DND-41 (cell line): ENCODE measurements at regions not wholly inside any gene's neighbourhood (a gene's known extent, or its start where the extent isn't known, plus 50 kb on each side); places are given as distances from the start of the nearest gene placed in this dataset.

ENCODE experiments used
- EZH2 ChIP-seq: IDR thresholded peaks from 3 replicates; pipeline ENCODE4 v1.6.1; 2012; ENCODE audit warnings: borderline replicate concordance, low read depth, mild to moderate bottlenecking, moderate library complexity, low read length, inconsistent platforms; ENCODE audit not compliant: severe bottlenecking
- TF ChIP-seq, protein P1 (sequence below): IDR thresholded peaks from 2 replicates; pipeline ENCODE4 v1.5.1; 2012; ENCODE audit warnings: borderline replicate concordance, low read length, moderate library complexity, mild to moderate bottlenecking; ENCODE audit not compliant: poor library complexity, severe bottlenecking; ENCODE audit errors: extremely low read depth

DNA sequence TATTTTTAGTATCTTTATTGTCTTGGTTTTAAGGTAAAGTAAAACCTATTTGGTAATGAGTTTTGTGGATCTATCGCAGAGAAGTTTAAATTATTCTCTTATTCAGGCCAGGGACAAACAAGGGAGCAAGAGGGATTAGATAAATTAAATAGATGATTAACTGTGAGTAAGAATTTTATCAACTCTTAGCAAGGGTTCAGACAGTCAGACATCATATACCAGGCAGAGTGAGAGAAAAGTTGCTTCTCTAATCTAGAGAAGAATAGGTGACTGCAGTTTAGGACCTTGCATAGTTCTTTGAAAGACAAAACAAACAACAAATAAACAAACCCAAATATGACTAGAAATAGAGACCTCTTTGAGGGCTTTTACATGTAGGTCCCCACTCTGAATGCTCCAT, 840.2 kb upstream of the GOT2 start:
- TF ChIP-seq, protein P1, sequence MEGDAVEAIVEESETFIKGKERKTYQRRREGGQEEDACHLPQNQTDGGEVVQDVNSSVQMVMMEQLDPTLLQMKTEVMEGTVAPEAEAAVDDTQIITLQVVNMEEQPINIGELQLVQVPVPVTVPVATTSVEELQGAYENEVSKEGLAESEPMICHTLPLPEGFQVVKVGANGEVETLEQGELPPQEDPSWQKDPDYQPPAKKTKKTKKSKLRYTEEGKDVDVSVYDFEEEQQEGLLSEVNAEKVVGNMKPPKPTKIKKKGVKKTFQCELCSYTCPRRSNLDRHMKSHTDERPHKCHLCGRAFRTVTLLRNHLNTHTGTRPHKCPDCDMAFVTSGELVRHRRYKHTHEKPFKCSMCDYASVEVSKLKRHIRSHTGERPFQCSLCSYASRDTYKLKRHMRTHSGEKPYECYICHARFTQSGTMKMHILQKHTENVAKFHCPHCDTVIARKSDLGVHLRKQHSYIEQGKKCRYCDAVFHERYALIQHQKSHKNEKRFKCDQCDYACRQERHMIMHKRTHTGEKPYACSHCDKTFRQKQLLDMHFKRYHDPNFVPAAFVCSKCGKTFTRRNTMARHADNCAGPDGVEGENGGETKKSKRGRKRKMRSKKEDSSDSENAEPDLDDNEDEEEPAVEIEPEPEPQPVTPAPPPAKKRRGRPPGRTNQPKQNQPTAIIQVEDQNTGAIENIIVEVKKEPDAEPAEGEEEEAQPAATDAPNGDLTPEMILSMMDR = no peak
- no peak for TF ChIP-seq EZH2
